GM21619 (cell line): ENCODE measurements at regions not wholly inside any gene's neighbourhood (a gene's known extent, or its start where the extent isn't known, plus 50 kb on each side); places are given as distances from the start of the nearest gene placed in this dataset.

ENCODE experiments used
- ATAC-seq: cut with Tn5 transposase; IDR thresholded peaks from one replicate; pipeline ENCODE4 v1.9.1; 2021; ENCODE audit not compliant: unreplicated experiment

DNA sequence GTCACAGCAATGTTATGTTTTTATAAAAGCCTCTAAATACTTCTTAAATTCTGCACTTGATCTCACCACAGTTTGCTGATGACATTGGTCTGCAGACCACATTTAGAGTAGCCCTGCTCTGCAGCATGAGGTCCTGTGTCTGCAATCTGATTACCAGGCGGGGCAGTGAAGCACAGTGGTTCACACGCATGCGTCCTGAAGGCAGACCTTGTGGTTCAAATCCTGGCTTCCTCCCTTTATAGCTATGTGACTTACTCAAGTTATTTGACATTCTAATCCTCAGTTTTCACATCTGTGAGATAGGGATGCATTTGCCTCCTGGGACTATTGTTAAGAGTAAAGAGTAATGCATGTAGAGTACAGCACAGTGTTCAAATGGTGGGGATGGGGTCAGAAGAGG, 50.3 kb downstream of the BMAL2 start:
- no peak for ATAC-seq

DNA sequence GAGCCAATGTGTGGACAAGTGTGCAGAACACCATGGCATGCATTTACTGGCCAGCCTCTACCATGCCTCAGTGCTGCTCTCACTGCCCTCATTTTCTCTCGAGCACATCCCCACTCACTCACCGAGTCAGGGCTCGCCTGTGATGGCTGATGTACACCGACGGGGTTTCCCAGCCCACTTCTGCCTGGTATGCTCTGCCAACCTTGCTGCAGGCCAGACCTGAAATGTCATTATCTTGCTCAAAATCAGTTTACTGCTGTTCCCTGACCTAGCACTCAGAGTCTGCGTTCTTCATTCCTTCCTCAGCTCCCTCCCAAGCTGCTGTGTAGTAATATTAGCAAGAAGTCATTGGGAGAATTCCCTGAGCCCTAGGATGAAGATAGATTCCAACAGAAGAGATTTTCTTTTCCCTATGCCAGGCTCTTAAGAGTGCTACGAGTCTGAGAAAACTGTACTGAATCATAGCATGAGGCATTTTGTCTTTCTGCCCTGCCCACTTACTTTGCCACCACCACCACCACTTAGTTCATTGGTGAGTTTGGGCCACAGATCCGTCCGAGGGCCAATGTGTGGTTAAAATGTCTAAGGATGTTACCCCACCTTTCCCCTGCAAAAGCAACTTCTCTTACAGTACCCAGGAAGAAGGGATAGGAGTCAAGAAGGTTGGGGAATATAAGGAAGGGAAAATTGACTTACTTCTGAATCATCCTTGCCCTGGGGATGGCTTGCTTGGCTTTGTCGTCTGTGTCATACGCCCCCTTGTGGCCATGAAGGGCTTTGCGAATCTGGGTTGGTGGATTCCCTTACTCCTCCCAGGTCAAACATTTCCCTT, 51.0 kb downstream of the BMAL2 start:
- ATAC-seq = peak; percentile 73

DNA sequence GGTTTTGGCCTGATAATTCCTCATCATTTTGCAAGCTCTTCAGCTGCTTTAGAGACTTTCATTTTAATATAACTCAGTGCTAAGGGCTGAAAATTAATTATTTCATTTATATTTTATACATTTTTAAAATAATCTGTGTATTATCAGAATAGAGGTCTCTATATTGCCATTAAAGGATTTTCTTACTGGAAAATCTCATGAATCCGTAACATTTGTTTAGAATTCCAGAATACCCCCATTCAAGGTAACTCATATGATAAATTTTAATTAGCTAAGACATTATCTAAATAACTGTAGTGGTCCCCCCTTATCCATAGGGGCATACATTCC, 51.6 kb downstream of the BMAL2 start:
- no peak for ATAC-seq

DNA sequence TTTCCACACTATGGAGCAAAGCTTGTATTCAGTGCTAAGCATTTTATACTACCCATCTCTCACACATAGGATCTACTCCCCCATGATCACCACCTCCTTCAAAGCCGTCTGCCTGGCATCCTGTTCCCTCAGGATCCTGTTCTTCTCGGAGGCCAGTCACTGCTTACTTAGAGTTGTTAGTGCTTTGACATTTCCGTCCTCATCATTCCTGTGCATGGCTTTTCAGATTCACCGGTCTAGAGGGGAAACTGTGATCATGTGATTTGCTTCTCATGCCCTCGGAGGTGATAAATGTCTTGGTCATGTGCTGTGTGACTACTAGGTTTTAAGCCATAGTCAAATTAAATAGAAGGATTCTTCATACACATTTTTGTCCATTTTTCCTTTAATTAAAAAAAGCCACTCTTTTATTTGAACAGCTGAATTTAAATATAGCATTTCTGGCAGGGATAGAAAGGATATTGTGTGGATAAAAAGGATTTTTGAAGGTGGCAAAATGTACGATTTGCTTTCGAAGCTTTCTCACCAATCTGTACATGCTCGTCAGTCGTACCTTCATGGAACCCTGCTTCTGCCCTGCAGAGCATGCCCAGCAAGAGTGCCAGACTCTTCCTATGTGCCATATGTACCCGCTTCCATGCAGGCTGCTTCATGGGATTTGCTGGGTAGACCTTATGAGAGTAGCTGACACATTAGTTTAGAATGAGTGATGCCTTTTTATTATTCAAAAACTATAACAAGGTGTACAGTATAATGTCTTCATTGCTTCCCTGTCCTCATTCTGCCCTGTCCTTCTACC, 53.3 kb downstream of the BMAL2 start:
- no peak for ATAC-seq

DNA sequence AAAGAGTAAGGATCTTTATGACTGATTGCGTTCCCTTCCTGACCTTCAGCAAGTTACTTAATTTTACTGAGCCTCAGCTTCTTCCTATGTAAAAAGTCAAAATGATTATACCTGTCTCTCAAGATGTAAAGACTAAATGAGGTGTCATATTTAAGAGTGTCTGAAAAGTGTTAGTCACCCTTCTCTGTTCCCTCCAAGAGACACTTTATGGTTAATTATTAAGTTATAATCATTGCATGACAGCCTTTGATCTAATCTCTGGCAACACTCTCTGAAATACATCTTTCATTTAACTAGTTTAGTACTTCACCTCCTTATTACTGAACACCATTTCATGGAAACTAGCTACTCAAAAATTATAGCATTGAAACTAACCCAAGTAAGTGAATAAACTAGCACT, 54.8 kb downstream of the BMAL2 start:
- ATAC-seq = no peak

DNA sequence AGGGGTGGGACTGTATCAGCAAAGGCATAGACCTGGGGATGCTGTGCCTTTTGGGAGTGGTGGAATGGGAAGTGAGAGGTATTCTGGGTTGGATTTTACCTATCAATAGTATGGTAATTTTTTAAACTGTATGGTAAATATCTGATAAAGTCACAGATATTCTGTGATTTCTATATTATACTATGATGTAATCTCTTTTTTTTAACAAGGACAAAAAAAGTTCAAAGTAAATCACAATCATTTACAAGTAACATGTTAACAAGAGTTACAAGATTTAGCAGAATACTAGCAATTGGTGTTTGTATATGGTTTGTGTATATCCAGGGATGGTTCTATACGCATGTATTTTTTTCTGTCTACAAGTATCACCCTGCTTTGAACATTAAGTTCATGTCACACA, 56.0 kb downstream of the BMAL2 start:
- ATAC-seq = no peak

DNA sequence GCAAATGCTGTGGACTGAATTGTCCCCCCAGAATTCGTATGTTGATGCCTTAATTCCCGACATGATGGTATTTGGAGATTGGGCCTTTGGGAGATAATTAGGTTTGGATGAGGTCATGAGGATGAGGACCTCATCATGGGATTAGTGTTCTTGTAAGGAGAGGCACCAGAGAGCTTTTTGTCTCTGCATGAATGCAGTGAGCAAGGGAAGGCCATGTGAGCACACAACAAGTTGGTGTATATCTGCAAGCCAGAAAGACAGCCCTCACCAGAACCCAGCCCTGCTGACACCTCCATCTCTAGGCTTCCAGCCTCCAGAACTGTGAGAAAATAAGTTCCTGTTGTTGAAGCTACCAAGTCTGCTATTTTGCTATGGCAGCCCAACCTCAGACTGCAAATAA, 51.9 kb upstream of the SMCO2 start:
- ATAC-seq = no peak

DNA sequence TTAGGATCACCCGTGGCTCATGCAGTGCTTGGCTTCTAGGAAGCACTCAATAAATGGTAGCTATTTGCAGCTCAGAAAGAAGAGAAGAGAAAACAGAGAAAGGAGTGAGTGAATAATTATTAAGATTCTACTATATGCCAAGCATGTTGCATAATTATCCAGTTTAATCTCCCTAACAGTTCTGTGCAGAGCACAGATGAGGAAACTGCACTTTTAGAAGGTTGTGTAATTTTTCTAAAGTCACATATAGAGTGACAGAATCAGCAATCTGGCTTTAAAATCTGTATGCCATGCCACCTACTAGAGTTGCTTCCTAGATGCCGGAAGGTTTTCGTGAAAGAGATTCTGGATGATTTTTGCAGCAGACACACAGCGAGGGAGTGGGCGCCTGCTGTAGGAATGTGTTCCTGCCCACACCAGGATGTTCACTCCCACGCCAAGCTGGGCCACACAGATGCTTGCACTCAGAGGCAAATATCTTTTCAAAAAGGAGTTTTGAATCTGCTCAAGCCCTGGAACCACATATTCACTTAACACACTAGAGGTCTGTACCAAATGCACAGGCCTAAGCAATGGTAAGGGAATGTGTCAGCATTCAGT, 50.2 kb upstream of the SMCO2 start:
- no peak for ATAC-seq
